GM10248 (cell line): ENCODE measurements at regions not wholly inside any gene's neighbourhood (a gene's known extent, or its start where the extent isn't known, plus 50 kb on each side); places are given as distances from the start of the nearest gene placed in this dataset.

Experiments used
- CTCF ChIA-PET: fragments of 300-600 bp; sonication (Branson Sonifier 250); formaldehyde crosslinking; extraction: SDS; loops from one replicate; lab custom pipeline; 2021; ENCODE audit warnings: antibody characterized with exemption; lab: Yijun Ruan, JAX
- POLR2A ChIA-PET: fragments of 350-650 bp; sonication (Branson Sonifier 250); formaldehyde crosslinking; extraction: SDS; loops from one replicate; lab custom pipeline; 2020; ENCODE audit warnings: antibody characterized with exemption; lab: Yijun Ruan, JAX
- DNase-seq: peaks from one replicate; pipeline ENCODE4 v3.0.0; 2012; ENCODE audit errors: extremely low spot score
- CTCF ChIP-seq: IDR thresholded peaks from 2 replicates; pipeline ENCODE4 v1.5.1; 2012; ENCODE audit warnings: mild to moderate bottlenecking, low read depth; ENCODE audit errors: extremely low read depth, missing control alignments, control extremely low read depth

DNA sequence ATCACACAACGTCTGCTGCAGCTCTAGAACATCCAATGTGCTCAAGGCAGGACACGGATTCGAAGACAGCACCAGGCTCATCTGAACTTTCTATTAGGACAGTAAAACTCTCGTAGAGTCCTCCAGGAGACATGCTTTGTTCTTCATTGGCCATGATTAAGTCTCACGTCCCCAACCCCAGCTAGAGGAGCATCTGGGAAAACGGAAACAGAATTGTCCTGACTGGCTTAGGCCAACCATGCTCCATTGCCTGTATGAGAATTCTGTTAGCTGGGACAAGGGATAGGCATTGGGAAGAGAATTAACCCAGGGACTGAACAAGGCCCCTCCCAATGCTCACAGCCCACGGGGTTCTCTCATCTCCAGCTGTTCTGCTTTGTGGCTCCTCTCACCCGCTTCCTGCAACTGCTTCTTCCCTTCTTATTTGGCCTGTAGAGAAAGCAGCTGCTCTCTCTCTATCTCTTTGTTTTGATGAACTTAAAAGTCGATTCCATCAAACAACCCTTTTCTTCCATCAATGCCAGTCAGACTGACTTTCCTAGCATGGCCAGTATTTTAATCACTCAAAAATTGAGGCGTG is 75.6 kb downstream of the C1QL2 start:
- ChIA-PET POLR2A (no interaction called here), CTCF (interaction anchor here (1.1 kb wide), 1 partner anchor 202 kb away, joined by 3 read pairs; no protein-coding TSS in a partner anchor)
- TF ChIP-seq CTCF: no peak
- no peak for DNase-seq

GRCh38 chr2:119078796-119079195 is 79.8 kb downstream of the C1QL2 start:
- ChIA-PET POLR2A (no interaction called here), CTCF (no interaction called here)
- no peak for TF ChIP-seq CTCF
- no peak for DNase-seq

DNA sequence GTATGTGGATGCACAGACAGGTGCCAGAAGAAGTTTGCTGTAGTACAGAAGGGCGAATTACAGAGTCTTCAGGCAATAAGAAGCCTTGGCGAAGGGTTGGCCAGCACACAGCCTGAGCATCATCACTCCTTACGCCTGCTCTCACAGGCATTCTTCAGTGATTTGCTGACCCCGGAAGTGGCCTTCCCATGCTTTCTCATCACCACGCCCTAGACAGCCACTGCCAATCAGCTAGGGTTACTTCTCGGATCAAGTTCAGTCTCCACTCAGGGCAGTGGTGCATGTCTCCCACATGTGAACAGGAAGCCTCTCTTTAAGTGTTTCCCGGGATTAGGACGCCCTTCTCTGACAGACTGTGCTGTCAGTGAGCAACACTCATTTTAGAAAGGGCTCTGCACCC is 81.8 kb downstream of the C1QL2 start:
- no peak for TF ChIP-seq CTCF
- POLR2A ChIA-PET: no interaction called here
- DNase-seq: no peak
- CTCF ChIA-PET: interaction anchor here (0.9 kb wide), 1 partner anchor 8 kb away, joined by 3 read pairs; no protein-coding TSS in a partner anchor

DNA sequence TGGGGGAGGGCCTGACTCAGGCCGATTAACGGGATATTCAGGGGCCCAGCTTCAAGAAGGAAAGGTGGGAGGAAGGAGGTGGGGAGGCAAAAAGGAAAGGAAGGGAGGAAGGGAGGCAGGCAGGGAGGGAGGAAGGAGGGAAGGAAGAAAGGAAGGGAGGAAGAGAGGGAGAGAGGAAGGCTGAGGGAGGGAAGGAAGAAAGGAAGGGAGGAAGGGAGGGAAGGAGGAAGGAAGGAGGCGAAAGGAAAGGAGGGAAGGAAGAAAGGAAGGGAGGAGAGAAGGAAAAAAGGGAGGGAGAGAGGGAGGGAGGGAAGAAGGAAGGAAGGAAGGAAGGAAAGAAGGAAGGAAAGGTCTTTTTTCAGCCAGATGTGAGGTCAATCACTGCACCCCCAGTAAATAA is 85.3 kb downstream of the C1QL2 start:
- ChIA-PET CTCF (no interaction called here), POLR2A (no interaction called here)
- no peak for TF ChIP-seq CTCF
- no peak for DNase-seq

GRCh38 chr2:119071476-119071875 is 87.1 kb downstream of the C1QL2 start:
- POLR2A ChIA-PET: no interaction called here
- DNase-seq: no peak
- CTCF ChIA-PET: no interaction called here
- TF ChIP-seq CTCF: no peak

DNA sequence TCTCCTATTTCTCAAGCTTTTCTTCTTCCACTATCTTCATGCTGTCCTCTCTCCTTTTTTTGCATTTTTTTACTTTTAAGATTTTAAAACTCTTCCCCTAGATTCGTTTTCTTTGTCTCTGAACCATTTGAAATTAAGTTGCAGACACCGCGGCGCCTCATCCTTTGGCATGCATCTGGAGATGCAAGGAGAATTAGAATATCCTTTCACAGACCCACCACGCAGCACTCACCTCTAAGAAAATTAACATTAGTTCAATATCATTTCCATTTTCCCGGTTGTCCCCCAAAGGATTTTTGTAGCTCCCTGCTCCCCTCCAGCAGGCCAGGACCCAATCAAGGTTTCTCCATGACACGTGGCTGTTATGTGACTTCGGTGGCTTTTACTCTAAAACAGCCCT is 88.8 kb downstream of the C1QL2 start:
- POLR2A ChIA-PET: interaction anchor here (0.6 kb wide), 1 partner anchor 1631 kb away, joined by 4 read pairs; no protein-coding TSS in a partner anchor
- CTCF ChIA-PET: no interaction called here

More for the DNA sequence above, 88.8 kb downstream of the C1QL2 start:
- no peak for TF ChIP-seq CTCF
- DNase-seq: no peak
